SK-N-SH (cell line): ENCODE measurements at regions not wholly inside any gene's neighbourhood (a gene's known extent, or its start where the extent isn't known, plus 50 kb on each side); places are given as distances from the start of the nearest gene placed in this dataset.

Source experiments
- CTCF ChIA-PET: fragments of 300-600, 350-600 bp; formaldehyde crosslinking; extraction: SDS; loops from one replicate; lab custom pipeline; 2021; lab: Yijun Ruan, JAX
- POLR2A ChIA-PET: fragments of 350-600 bp; sonication (Branson Sonifier 250); formaldehyde crosslinking; extraction: SDS; loops from one replicate; lab custom pipeline; 2020; ENCODE audit warnings: antibody characterized with exemption, inconsistent platforms; lab: Yijun Ruan, JAX
- DNase-seq: peaks from one replicate; pipeline ENCODE4 v3.0.0; 2012
- H2AFZ ChIP-seq: fragments of 200-600 bp; sonication (generic); 2 replicates; pipeline ENCODE4 v1.8.1; 2016; ENCODE audit warnings: antibody characterized with exemption, mild to moderate bottlenecking, low read depth
- H3F3A ChIP-seq: fragments of 200-600 bp; sonication (generic); replicated peaks from 2 replicates; pipeline ENCODE3; 2016; ENCODE audit warnings: antibody characterized with exemption, mild to moderate bottlenecking; ENCODE audit not compliant: insufficient read depth
- H3K27ac ChIP-seq, 2 experiments: fragments of 200-500 bp in 1 of 2; fragments of 200-600 bp in 1 of 2; sonication (Bioruptor generic) in 1 of 2; sonication (generic), shearing (Covaris generic) in 1 of 2; 2 replicates each; pipeline versions ENCODE4 v1.5.1 to v1.6.1; 2014 to 2016; ENCODE audit warnings: low read depth in 2 of 2, inconsistent platforms in 1 of 2, low read length in 1 of 2, mild to moderate bottlenecking in 1 of 2, mixed read lengths in 1 of 2
- H3K27me3 ChIP-seq: fragments of 200-600 bp; sonication (generic), shearing (Covaris generic); 2 replicates; pipeline ENCODE4 v1.6.1; 2016; ENCODE audit warnings: mixed run types; ENCODE audit not compliant: insufficient read depth
- H3K36me3 ChIP-seq, 2 experiments: fragments of 200-500 bp in 1 of 2; fragments of 200-600 bp in 1 of 2; sonication (Bioruptor generic) in 1 of 2; sonication (generic) in 1 of 2; replicated peaks in 1 of 2; 2 replicates each; pipeline versions ENCODE3 to v1.5.1; 2014 to 2016; ENCODE audit warnings: low read length in 1 of 2, mild to moderate bottlenecking in 1 of 2; ENCODE audit not compliant: insufficient read depth in 2 of 2, control insufficient read depth in 1 of 2
- H3K4me1 ChIP-seq, 2 experiments: fragments of 200-500 bp in 1 of 2; fragments of 200-600 bp in 1 of 2; sonication (Bioruptor generic) in 1 of 2; sonication (generic), shearing (Covaris generic) in 1 of 2; 2 replicates each; pipeline versions ENCODE4 v1.5.1 to v1.6.1; 2014 to 2016; ENCODE audit warnings: low read depth in 1 of 2, low read length in 1 of 2, mixed run types in 1 of 2; ENCODE audit not compliant: insufficient read depth in 2 of 2, control insufficient read depth in 1 of 2
- H3K4me2 ChIP-seq: fragments of 200-600 bp; sonication (generic), shearing (Covaris generic); 2 replicates; pipeline ENCODE4 v1.6.1; 2017; ENCODE audit warnings: mixed run types
- H3K4me3 ChIP-seq, 2 experiments: fragments of 200-500 bp in 1 of 2; fragments of 200-600 bp in 1 of 2; sonication (Bioruptor generic) in 1 of 2; sonication (generic), shearing (Covaris generic) in 1 of 2; 2 replicates each; pipeline versions ENCODE4 v1.5.1 to v1.8.1; 2014 to 2016; ENCODE audit warnings: low read depth in 2 of 2, inconsistent platforms in 1 of 2, low read length in 1 of 2, mild to moderate bottlenecking in 1 of 2, mixed read lengths in 1 of 2, moderate library complexity in 1 of 2
- H3K79me2 ChIP-seq: fragments of 200-600 bp; sonication (generic); 2 replicates; pipeline ENCODE4 v1.8.1; 2017; ENCODE audit warnings: mild to moderate bottlenecking; ENCODE audit not compliant: insufficient read depth
- H3K9ac ChIP-seq: fragments of 200-600 bp; sonication (generic); 2 replicates; pipeline ENCODE4 v1.6.1; 2017; ENCODE audit warnings: mixed run types
- H3K9me2 ChIP-seq: fragments of 200-600 bp; sonication (generic); 2 replicates; pipeline ENCODE4 v1.6.1; 2017; ENCODE audit warnings: mixed run types
- H3K9me3 ChIP-seq: fragments of 200-600 bp; sonication (generic); 2 replicates; pipeline ENCODE4 v1.6.1; 2017; ENCODE audit warnings: mixed run types, mild to moderate bottlenecking, moderate library complexity
- H4K20me1 ChIP-seq: fragments of 200-600 bp; sonication (generic); 2 replicates; pipeline ENCODE4 v1.6.1; 2017; ENCODE audit warnings: mild to moderate bottlenecking, mixed run types; ENCODE audit not compliant: insufficient read depth
- CHD2 ChIP-seq: fragments of 150-350 bp; IDR thresholded peaks from 2 replicates; pipeline ENCODE4 v1.6.1; 2018; ENCODE audit warnings: low read length; ENCODE audit not compliant: partially characterized antibody
- ELF1 ChIP-seq: IDR thresholded peaks from 2 replicates; pipeline ENCODE4 v1.4.0; 2012
- EP300 ChIP-seq, 2 experiments: IDR thresholded peaks; 2 replicates each; pipeline versions ENCODE4 v1.4.0 to v1.6.1; 2012; ENCODE audit warnings: borderline replicate concordance in 1 of 2, low read depth in 1 of 2, low read length in 1 of 2
- FOSL2 ChIP-seq: IDR thresholded peaks from 2 replicates; pipeline ENCODE4 v1.4.0; 2012; ENCODE audit warnings: low read depth, mild to moderate bottlenecking, moderate library complexity, borderline replicate concordance
- FOXJ3 ChIP-seq: sonication (generic); formaldehyde crosslinking; IDR thresholded peaks from 2 replicates; pipeline ENCODE4 v1.5.1; 2020; ENCODE audit warnings: mild to moderate bottlenecking, missing genetic modification reagents
- GABPA ChIP-seq: IDR thresholded peaks from 2 replicates; pipeline ENCODE4 v1.4.0; 2012; ENCODE audit warnings: low read depth, mild to moderate bottlenecking
- MEF2A ChIP-seq: IDR thresholded peaks from 2 replicates; pipeline ENCODE4 v1.4.0; 2012; ENCODE audit warnings: low read depth, borderline replicate concordance
- POLR2AphosphoS5 ChIP-seq: IDR thresholded peaks from 2 replicates; pipeline ENCODE4 v1.6.1; 2012; ENCODE audit warnings: low read depth, low read length
- RCOR1 ChIP-seq: fragments of 150-350 bp; IDR thresholded peaks from 2 replicates; pipeline ENCODE4 v1.6.1; 2017; ENCODE audit warnings: antibody characterized with exemption, low read length
- RFX5 ChIP-seq: IDR thresholded peaks from 2 replicates; pipeline ENCODE4 v1.6.1; 2012; ENCODE audit warnings: mild to moderate bottlenecking, improper control_type of control experiment, low read length
- RXRA ChIP-seq: IDR thresholded peaks from 2 replicates; pipeline ENCODE4 v1.4.0; 2012; ENCODE audit warnings: low read depth, mild to moderate bottlenecking, borderline replicate concordance
- SMC3 ChIP-seq: IDR thresholded peaks from 2 replicates; pipeline ENCODE4 v1.6.1; 2012; ENCODE audit warnings: low read depth, low read length, improper control_type of control experiment
- TAF1 ChIP-seq: IDR thresholded peaks from 2 replicates; pipeline ENCODE4 v1.6.1; 2012; ENCODE audit warnings: low read depth, mild to moderate bottlenecking, low read length, moderate library complexity, borderline replicate concordance
- TCF12 ChIP-seq: IDR thresholded peaks from 2 replicates; pipeline ENCODE4 v1.4.0; 2012
- YY1 ChIP-seq: IDR thresholded peaks from 2 replicates; pipeline ENCODE4 v1.4.0; 2012; ENCODE audit warnings: low read depth, mild to moderate bottlenecking
- WGBS: methylation state at CpG from one replicate; pipeline ENCODE4 v1.1.6; 2017; ENCODE audit warnings: low lambda C conversion rate; 5-methylcytosine and 5-hydroxymethylcytosine counted together
- TF ChIP-seq, protein P1 (sequence below): IDR thresholded peaks from 2 replicates; pipeline ENCODE4 v1.6.1; 2012; ENCODE audit warnings: mild to moderate bottlenecking, low read depth, low read length, moderate library complexity
- TF ChIP-seq, protein P2 (sequence below): fragments of 150-350 bp; IDR thresholded peaks from 2 replicates; pipeline ENCODE4 v1.6.1; 2016; ENCODE audit warnings: mild to moderate bottlenecking, low read depth, low read length
- TF ChIP-seq, protein P3 (sequence below): IDR thresholded peaks from 2 replicates; pipeline ENCODE4 v1.4.0; 2012; ENCODE audit warnings: low read depth
- TF ChIP-seq, protein P4 (sequence below): fragments of 150-350 bp; IDR thresholded peaks from 2 replicates; pipeline ENCODE4 v1.6.1; 2017; ENCODE audit warnings: antibody characterized with exemption, low read length, low read depth, borderline replicate concordance

DNA sequence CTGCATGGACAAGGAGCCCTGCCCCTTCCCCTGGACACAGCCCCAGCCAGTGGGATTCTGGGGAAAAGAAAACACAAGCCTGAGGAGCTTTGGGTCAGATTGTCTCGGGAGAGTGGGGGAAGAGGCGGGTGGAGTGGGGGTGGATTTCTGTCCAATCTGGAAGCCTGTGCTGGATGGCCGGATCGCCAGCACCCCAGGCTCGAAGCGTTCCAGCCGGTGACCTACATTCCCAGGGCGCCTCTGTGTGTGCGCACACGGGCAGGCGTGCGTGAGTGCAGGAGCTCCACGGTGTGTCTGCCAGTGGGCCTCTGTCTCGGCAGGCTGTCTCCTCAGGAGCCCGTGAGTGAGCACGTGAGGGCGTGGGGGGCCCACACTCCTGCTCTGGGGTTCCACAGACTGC is 74.3 kb upstream of the DAB2IP start (continued):
- TF ChIP-seq, protein P1, sequence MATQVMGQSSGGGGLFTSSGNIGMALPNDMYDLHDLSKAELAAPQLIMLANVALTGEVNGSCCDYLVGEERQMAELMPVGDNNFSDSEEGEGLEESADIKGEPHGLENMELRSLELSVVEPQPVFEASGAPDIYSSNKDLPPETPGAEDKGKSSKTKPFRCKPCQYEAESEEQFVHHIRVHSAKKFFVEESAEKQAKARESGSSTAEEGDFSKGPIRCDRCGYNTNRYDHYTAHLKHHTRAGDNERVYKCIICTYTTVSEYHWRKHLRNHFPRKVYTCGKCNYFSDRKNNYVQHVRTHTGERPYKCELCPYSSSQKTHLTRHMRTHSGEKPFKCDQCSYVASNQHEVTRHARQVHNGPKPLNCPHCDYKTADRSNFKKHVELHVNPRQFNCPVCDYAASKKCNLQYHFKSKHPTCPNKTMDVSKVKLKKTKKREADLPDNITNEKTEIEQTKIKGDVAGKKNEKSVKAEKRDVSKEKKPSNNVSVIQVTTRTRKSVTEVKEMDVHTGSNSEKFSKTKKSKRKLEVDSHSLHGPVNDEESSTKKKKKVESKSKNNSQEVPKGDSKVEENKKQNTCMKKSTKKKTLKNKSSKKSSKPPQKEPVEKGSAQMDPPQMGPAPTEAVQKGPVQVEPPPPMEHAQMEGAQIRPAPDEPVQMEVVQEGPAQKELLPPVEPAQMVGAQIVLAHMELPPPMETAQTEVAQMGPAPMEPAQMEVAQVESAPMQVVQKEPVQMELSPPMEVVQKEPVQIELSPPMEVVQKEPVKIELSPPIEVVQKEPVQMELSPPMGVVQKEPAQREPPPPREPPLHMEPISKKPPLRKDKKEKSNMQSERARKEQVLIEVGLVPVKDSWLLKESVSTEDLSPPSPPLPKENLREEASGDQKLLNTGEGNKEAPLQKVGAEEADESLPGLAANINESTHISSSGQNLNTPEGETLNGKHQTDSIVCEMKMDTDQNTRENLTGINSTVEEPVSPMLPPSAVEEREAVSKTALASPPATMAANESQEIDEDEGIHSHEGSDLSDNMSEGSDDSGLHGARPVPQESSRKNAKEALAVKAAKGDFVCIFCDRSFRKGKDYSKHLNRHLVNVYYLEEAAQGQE: no peak

DNA sequence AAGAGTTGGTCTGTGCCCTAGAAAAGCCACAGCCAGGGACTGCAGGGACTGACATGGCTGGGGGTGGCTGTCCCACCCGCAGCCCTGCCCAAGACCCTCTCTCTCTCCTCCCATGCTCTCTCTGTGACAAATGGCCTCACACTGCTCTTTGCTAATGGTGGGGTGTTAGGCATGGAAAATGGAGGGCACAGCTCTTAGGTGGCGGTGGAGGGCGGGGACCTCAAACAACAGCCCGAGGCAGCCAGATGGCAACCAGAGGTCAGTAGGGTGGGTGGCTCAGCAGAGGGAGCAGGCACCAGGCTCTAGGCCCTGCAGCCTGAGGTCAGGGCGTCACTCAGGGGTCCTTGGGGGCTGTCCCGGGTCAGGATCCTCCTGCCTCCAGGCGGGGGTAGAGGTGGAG is 73.9 kb upstream of the DAB2IP start:
- Histone ChIP-seq H3K4me3 (no peak overlapping the region), H2AFZ (no peak overlapping the region), H3K36me3 (no peaks in the 10 kb centered on the region), H3K79me2 (no peaks in the 10 kb centered on the region), H3K9me3 (no peaks in the 10 kb centered on the region), H3F3A (no peaks in the 10 kb centered on the region), H3K27me3 (no peaks in the 10 kb centered on the region), H3K27ac (no peak overlapping the region; a peak in 1 of 4 replicates), H3K4me2 (no peak overlapping the region), H3K9me2 (no peaks in the 10 kb centered on the region), H3K9ac (no peak overlapping the region), H4K20me1 (no peaks in the 10 kb centered on the region), H3K4me1 (peaks cover 0 to 20% of the 10 kb centered on the region in 2 experiments; a peak in 1 of 4 replicates)
- ChIA-PET POLR2A (no interaction called here), CTCF (interaction anchor here (0.8 to 2.9 kb wide), 8 partner anchors 9 to 59 kb away, joined by 3 to 17 read pairs (median 6); no protein-coding TSS in a partner anchor)
- WGBS: 83% methylated on average over 6 of the region's 7 CpGs
- peak; percentile 67 for DNase-seq
- TF ChIP-seq YY1: no peak
- no peak for TF ChIP-seq RXRA
- TF ChIP-seq ELF1: no peak
- no peak for TF ChIP-seq EP300 (IDR thresholded peaks at IDR 0.05; ENCODE audit: borderline replicate concordance in 1 of 2, low read depth in 1 of 2, low read length in 1 of 2)
- TF ChIP-seq GABPA: no peak

DNA sequence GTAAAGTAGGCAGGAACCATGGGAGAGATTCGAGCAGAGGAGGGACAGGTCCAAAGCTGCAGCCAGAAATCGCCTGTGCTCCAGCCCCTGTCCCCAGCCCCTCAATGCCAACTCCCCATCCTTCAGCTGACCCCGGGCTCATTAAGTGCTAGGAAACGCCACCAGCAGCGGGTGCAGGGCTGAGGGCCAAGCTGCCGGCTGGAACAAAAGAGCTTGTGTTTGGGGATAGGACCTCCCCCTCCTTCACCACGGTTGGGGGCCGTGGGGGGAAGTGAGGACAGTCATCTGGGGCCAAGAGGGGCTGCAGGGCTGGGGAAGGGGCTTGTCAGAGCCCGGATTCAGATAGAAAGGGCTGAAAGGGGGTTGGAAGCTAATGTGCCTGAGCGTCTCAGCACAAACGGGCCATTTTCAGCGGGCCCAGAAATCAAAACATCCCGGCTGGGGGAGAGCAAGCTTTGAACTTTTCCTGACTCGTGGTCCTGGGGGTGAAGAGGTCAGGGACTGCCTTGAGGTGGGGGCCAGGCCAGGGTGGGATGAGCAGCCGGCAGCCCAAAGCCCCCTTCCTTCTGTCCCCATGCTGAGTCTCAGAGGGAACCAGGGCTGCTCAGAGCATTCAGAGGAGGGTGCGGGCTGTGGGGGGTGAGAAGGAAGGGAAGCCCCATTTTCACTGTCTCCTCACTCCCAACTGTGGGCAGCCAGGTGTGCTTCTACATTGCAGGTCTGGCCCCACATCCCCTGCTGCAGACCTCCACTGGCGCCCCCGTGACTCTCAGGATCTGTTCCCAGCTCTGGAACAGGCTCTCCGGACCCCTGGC is 69.4 kb upstream of the DAB2IP start:
- Histone ChIP-seq H2AFZ (no peak overlapping the region), H3K9me2 (no peaks in the 10 kb centered on the region), H3K4me2 (no peak overlapping the region), H3K4me3 (no peak overlapping the region), H3F3A (no peaks in the 10 kb centered on the region), H3K79me2 (no peaks in the 10 kb centered on the region), H3K27ac (no peak overlapping the region), H3K9me3 (no peaks in the 10 kb centered on the region), H3K27me3 (no peaks in the 10 kb centered on the region), H3K36me3 (no peaks in the 10 kb centered on the region), H3K9ac (no peak overlapping the region), H4K20me1 (no peaks in the 10 kb centered on the region), H3K4me1 (peaks cover 0 to 10% of the 10 kb centered on the region in 2 experiments; a peak in 1 of 4 replicates)
- ChIA-PET POLR2A (no interaction called here), CTCF (interaction anchor here (0.6 to 2.2 kb wide), 6 partner anchors 18 to 349 kb away, joined by 3 to 11 read pairs (median 3); no protein-coding TSS in a partner anchor)
- WGBS: 73% methylated on average over 14 of the region's 19 CpGs
- no peak for DNase-seq
- no peak for TF ChIP-seq FOXJ3 (CRISPR knock-in tag)
- no peak for TF ChIP-seq RFX5
- TF ChIP-seq, protein P2, sequence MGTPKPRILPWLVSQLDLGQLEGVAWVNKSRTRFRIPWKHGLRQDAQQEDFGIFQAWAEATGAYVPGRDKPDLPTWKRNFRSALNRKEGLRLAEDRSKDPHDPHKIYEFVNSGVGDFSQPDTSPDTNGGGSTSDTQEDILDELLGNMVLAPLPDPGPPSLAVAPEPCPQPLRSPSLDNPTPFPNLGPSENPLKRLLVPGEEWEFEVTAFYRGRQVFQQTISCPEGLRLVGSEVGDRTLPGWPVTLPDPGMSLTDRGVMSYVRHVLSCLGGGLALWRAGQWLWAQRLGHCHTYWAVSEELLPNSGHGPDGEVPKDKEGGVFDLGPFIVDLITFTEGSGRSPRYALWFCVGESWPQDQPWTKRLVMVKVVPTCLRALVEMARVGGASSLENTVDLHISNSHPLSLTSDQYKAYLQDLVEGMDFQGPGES: no peak
- TF ChIP-seq SMC3: no peak
- TF ChIP-seq FOSL2: no peak
- TF ChIP-seq, protein P3, sequence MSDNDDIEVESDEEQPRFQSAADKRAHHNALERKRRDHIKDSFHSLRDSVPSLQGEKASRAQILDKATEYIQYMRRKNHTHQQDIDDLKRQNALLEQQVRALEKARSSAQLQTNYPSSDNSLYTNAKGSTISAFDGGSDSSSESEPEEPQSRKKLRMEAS: no peak
- no peak for TF ChIP-seq TAF1
- no peak for TF ChIP-seq POLR2AphosphoS5
- no peak for TF ChIP-seq ELF1
- no peak for TF ChIP-seq TCF12
- TF ChIP-seq MEF2A: no peak
- TF ChIP-seq GABPA: no peak
- TF ChIP-seq, protein P4, sequence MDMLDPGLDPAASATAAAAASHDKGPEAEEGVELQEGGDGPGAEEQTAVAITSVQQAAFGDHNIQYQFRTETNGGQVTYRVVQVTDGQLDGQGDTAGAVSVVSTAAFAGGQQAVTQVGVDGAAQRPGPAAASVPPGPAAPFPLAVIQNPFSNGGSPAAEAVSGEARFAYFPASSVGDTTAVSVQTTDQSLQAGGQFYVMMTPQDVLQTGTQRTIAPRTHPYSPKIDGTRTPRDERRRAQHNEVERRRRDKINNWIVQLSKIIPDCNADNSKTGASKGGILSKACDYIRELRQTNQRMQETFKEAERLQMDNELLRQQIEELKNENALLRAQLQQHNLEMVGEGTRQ: no peak
- TF ChIP-seq RCOR1: no peak
- no peak for TF ChIP-seq CHD2
